ENCODE measurements at regions not wholly inside any gene's neighbourhood (a gene's known extent, or its start where the extent isn't known, plus 50 kb on each side); places are given as distances from the start of the nearest gene placed in this dataset.

GRCh38 chr7:91683823-91684222 is 196.7 kb downstream of the MTERF1 start:
- Histone ChIP-seq H3K27me3 (no peaks in the 10 kb centered on the region), H3K36me3 (no peaks in the 10 kb centered on the region), H3K4me1 (no peaks in the 10 kb centered on the region), H3K9me3 (peaks cover 0 to 28% (median 18%) of the 10 kb centered on the region in 4 donors), H3K27ac (no peak overlapping the region), H3K4me3 (no peak overlapping the region)
- DNase-seq: peak in 1 of 2 donors; percentile 46
- intact Hi-C loops (cut with DNase I; ENCODE audit: low total_unique reads): no loop called here
- TF ChIP-seq POLR2A (IDR thresholded peaks at IDR 0.05) (no peak), POLR2AphosphoS5 (IDR thresholded peaks at IDR 0.05) (no peak), CTCF (IDR thresholded peaks at IDR 0.05) (no peak), EP300 (IDR thresholded peaks at IDR 0.05) (no peak)

- Histone ChIP-seq H3K27ac (no peak overlapping the region), H3K9me3 (peaks cover 0 to 25% (median 15%) of the 10 kb centered on the region in 4 donors), H3K4me3 (no peak overlapping the region), H3K36me3 (no peaks in the 10 kb centered on the region), H3K4me1 (no peaks in the 10 kb centered on the region), H3K27me3 (no peaks in the 10 kb centered on the region)
- 86 to 98% (median 90%) methylated on average over 1 of the region's 1 CpG for WGBS, 5 donors
- TF ChIP-seq EP300 (IDR thresholded peaks at IDR 0.05) (no peak), POLR2A (IDR thresholded peaks at IDR 0.05) (no peak), POLR2AphosphoS5 (IDR thresholded peaks at IDR 0.05) (no peak), CTCF (IDR thresholded peaks at IDR 0.05) (no peak)
- intact Hi-C loops (cut with DNase I; ENCODE audit: low total_unique reads): no loop called here
- DNase-seq: no peak
Measured at GRCh38 chr7:91685544-91685943, 195.0 kb downstream of the MTERF1 start.

GRCh38 chr7:91690541-91691070 is 189.9 kb downstream of the MTERF1 start:
- no peak overlapping the region for H3K4me3 ChIP-seq
- peaks cover 0 to 6% (median 0%) of the 10 kb centered on the region in 4 donors for H3K9me3 ChIP-seq
- DNase-seq: no peak
- H3K36me3 ChIP-seq: no peaks in the 10 kb centered on the region
- no peaks in the 10 kb centered on the region for H3K4me1 ChIP-seq
- TF ChIP-seq POLR2AphosphoS5 (IDR thresholded peaks at IDR 0.05) (no peak), EP300 (IDR thresholded peaks at IDR 0.05) (no peak), POLR2A (IDR thresholded peaks at IDR 0.05) (no peak), CTCF (IDR thresholded peaks at IDR 0.05) (no peak)
- H3K27ac ChIP-seq: no peak overlapping the region
- no peaks in the 10 kb centered on the region for H3K27me3 ChIP-seq
- intact Hi-C loops (cut with DNase I; ENCODE audit: low total_unique reads): no loop called here
- 57 to 70% (median 61%) methylated on average over 1 of the region's 1 CpG for WGBS, 5 donors

- H3K4me1 ChIP-seq: no peaks in the 10 kb centered on the region
Measured at GRCh38 chr7:91691865-91692264, 188.6 kb downstream of the MTERF1 start.

More at GRCh38 chr7:91691865-91692264, 188.6 kb downstream of the MTERF1 start:
- no peak for TF ChIP-seq CTCF (IDR thresholded peaks at IDR 0.05)
- no peak for TF ChIP-seq POLR2AphosphoS5 (IDR thresholded peaks at IDR 0.05)
- no peak for TF ChIP-seq POLR2A (IDR thresholded peaks at IDR 0.05)
- TF ChIP-seq EP300 (IDR thresholded peaks at IDR 0.05): no peak
- H3K9me3 ChIP-seq: peaks cover 0 to 6% (median 0%) of the 10 kb centered on the region in 4 donors
- H3K36me3 ChIP-seq: no peaks in the 10 kb centered on the region
- no peak for DNase-seq
- 88 to 93% (median 91%) methylated on average over 6 of the region's 6 CpGs for WGBS, 5 donors
- H3K27me3 ChIP-seq: no peaks in the 10 kb centered on the region
- intact Hi-C loops (cut with DNase I; ENCODE audit: low total_unique reads): no loop called here
- no peak overlapping the region for H3K27ac ChIP-seq
- no peak overlapping the region for H3K4me3 ChIP-seq

Data from stomach (tissue), 8 donors.